Stimulated activated CD8-positive, alpha-beta memory T cell treated with anti-CD3 and anti-CD28 coated beads, Interleukin-12 subunit alpha, Interleukin-12 subunit beta, amount 100 ng/mL, for 1 hour (primary cell): ENCODE measurements at regions not wholly inside any gene's neighbourhood (a gene's known extent, or its start where the extent isn't known, plus 50 kb on each side); places are given as distances from the start of the nearest gene placed in this dataset.

Experiments used
- DNase-seq: peaks from one replicate; pipeline ENCODE4 v3.0.0-alpha.2; 2020; ENCODE audit warnings: low read depth

DNA sequence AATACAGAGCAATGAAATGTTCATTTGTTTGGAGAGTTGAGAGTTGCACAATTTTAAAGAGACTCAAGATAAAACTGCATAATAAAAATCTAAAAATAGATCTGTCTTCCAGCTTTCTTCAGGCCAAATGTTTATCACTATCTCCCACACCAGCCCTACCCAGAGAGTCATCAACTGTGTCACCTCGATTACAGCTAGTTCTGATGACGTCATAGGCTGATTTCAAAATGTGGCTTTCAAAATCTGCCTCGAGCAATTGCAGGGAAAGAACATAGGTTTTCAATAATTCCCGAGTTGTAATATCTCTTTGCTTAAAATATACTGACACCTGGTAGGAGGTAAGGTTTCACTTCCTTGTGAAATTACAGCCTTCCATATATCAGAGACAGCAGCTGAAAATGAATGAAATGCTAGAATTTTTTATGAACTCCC is 677.6 kb upstream of the ID2 start:
- no peak for DNase-seq

DNA sequence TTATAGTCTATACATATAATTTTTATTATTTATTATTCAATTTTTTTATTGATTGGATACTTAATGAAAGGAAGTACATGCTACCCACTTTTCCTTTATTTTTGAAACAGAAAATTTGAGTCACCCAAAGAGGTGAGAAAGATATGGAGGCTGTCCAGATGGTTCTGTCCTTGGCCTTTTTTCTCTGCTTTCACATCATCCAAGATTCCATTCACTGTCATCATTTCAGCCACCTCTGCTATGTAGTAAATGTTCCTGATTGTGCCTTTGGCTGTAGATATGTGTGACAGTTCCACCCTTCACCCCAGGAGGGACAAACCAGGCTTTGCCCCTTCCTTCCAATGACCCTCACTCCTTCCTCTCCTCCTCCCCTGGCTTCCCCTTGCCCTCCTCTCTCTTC is 675.7 kb upstream of the ID2 start:
- no peak for DNase-seq

DNA sequence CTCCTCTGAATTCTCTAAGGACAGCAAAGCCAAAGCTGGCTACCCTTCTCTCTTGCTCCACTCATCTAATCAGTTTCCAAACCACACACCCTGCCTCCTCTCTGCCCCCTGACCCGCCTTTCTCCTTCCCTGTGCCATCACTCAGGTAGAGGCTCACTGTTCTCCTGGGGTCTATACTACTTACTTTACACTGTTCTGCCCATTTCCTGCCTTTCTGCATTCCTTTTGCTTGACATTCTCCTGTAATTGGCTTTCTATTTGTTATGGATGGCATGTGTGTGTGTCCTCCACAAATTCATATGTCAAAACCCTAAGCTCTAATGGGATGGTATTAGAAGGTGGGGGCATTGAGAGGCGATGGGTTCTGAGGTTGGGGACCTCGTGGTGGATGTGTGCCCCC is 675.2 kb upstream of the ID2 start:
- no peak for DNase-seq

DNA sequence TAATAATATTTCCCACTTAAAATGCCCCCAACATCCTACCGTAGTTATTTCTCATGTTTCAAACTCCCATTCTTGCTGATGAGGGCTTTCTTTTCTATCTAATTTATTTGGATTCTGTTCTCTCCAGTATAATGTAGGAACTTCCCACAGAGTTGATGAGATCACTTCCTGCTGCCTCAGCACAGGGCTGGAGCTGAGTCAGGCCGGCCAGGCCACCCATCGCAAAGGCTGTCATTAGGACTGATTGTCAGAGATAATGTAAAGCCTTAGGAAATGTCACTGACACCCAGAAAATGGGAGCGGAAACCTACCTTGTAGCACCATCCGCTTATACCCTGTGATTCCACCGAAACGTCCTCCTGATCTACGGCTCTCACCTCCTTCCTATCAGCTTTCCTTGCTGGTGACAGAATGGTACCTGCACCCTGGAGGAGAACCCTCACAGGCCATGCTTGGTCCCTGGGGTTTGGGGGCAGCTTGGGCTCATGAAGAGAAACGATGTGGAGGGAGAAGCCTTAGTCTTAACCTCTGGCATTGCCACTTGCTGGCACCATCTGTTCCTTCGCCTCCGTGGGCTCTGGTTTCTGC is 672.8 kb upstream of the ID2 start:
- DNase-seq: no peak

- no peak for DNase-seq
These were observed 665.8 kb upstream of the ID2 start for GRCh38 chr2:8015848-8016600.

GRCh38 chr2:8016688-8017087 is 665.2 kb upstream of the ID2 start:
- DNase-seq: no peak

- DNase-seq: no peak
These were observed 662.9 kb upstream of the ID2 start for GRCh38 chr2:8018956-8019355.

- no peak for DNase-seq
These were observed 661.9 kb upstream of the ID2 start for GRCh38 chr2:8019934-8020333.

DNA sequence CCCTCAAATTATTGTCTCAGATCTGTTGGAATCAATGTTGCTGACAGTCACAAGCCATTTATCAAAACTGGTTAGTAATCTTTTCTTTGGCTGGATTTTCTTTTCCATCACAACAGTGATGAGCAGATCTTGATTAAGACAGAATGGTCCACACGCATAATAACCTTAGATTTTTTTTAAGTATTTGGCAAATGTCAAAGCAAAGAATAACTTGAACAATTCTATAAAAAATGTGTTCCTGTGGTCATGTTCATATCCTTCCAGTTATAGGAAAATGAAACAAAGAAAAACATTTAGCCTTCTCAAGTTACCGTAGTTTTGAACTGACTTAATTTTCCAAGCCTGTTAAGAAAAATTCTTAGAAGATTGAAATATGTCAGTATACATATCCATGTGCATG is 659.9 kb upstream of the ID2 start:
- DNase-seq: no peak

GRCh38 chr2:8022908-8023640 is 658.8 kb upstream of the ID2 start:
- DNase-seq: no peak

GRCh38 chr2:8024506-8024905 is 657.4 kb upstream of the ID2 start:
- DNase-seq: no peak

GRCh38 chr2:8026381-8026780 is 655.5 kb upstream of the ID2 start:
- DNase-seq: no peak

GRCh38 chr2:8027387-8027786 is 654.5 kb upstream of the ID2 start:
- DNase-seq: no peak

- DNase-seq: no peak
These were observed 653.8 kb upstream of the ID2 start for GRCh38 chr2:8028036-8028435.

- DNase-seq: no peak
These were observed 653.4 kb upstream of the ID2 start for GRCh38 chr2:8028436-8028835.

DNA sequence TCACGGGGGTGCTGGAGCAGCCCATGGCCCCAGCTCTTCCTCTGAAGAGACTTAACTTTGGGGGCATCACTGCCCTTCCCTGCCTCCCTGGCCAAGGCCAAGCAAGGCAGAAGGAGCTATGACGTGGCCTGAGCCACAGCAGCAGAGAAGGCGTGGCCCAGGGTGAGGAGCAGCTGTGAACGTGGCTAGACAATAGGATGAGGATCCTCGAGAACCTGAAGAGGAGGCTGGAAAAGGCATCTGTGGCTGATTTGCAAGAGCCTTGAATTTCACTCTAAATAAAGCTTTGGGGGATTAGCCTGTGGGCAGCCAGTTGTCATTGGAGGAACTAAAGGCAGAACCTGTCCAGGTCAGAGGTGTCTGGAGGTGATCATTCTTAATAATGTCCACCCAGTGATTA is 652.9 kb upstream of the ID2 start:
- DNase-seq: no peak

GRCh38 chr2:8030573-8031303 is 651.1 kb upstream of the ID2 start:
- DNase-seq: no peak

DNA sequence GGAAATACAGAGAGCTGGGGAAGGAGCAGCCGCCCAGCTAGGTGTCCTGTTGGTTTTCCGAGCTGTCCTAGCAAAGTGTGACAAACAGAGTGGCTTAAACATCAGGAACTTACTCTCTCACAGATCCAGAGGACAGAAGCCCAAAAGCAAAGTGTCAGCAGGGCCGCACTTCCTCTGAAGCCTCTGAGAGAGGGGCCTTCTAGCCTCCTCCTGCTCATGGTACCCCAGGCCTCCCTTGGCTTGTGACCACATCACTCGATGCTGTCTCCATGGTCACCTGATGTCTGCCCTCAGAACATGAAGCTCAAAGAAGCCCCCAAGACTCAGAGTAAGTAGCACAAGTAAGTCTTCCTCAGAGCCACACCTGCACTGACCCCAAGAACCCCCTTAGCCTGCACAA is 650.5 kb upstream of the ID2 start:
- DNase-seq: no peak

- no peak for DNase-seq
These were observed 648.2 kb upstream of the ID2 start for GRCh38 chr2:8033546-8034096.

DNA sequence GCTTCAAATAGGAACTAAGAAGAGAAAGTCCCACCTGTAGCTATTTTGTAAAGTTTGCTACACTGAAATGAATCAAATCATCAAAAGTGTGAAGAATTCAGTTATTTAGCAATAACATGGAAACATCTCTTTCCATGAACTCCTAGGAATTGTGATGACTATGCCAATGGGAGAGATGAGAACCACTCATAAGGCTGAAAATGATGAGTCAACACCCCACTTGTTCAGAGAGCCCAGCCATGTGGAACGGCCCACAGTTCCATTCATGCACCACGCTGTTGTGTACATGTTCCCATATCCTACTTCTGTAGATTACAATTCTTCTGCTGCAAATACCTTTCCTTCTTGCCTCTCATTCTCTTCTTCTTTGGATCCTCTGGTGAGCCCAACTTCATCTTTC is 645.5 kb upstream of the ID2 start:
- no peak for DNase-seq

- DNase-seq: no peak
These were observed 642.1 kb upstream of the ID2 start for GRCh38 chr2:8039732-8040131.

GRCh38 chr2:8043295-8043694 is 638.6 kb upstream of the ID2 start:
- no peak for DNase-seq
